ENCODE measurements at regions not wholly inside any gene's neighbourhood (a gene's known extent, or its start where the extent isn't known, plus 50 kb on each side); places are given as distances from the start of the nearest gene placed in this dataset.

DNA sequence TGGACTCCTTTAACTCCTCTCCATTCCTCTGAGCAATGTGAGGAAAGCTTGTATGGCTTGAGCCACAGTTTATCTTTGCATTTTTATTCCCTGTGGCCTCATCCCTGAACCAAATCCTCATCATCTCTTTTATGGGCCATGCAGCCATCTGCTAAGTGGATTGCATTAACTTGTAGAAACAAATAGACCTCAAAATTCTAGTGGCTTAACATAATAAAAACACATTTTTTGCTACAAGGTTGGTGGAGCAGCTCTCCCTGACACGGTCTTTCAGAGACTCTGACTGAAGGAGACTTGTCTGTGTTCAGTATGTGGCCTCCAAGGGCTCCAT, 135.3 kb downstream of the RPL22L1 start:
- TF ChIP-seq BHLHE40 (IDR thresholded peaks at IDR 0.05; ENCODE audit: borderline replicate concordance) (no peak), LEF1 (IDR thresholded peaks at IDR 0.05; ENCODE audit: borderline replicate concordance) (no peak), ZNF384 (IDR thresholded peaks at IDR 0.05) (no peak)
- TF ChIP-seq, protein P1, sequence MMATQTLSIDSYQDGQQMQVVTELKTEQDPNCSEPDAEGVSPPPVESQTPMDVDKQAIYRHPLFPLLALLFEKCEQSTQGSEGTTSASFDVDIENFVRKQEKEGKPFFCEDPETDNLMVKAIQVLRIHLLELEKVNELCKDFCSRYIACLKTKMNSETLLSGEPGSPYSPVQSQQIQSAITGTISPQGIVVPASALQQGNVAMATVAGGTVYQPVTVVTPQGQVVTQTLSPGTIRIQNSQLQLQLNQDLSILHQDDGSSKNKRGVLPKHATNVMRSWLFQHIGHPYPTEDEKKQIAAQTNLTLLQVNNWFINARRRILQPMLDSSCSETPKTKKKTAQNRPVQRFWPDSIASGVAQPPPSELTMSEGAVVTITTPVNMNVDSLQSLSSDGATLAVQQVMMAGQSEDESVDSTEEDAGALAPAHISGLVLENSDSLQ (IDR thresholded peaks at IDR 0.05), result no peak
- DNase-seq (ENCODE audit: extremely low spot score), result no peak
- ChIA-PET CTCF (no interaction called here), POLR2A (no interaction called here)

DNA sequence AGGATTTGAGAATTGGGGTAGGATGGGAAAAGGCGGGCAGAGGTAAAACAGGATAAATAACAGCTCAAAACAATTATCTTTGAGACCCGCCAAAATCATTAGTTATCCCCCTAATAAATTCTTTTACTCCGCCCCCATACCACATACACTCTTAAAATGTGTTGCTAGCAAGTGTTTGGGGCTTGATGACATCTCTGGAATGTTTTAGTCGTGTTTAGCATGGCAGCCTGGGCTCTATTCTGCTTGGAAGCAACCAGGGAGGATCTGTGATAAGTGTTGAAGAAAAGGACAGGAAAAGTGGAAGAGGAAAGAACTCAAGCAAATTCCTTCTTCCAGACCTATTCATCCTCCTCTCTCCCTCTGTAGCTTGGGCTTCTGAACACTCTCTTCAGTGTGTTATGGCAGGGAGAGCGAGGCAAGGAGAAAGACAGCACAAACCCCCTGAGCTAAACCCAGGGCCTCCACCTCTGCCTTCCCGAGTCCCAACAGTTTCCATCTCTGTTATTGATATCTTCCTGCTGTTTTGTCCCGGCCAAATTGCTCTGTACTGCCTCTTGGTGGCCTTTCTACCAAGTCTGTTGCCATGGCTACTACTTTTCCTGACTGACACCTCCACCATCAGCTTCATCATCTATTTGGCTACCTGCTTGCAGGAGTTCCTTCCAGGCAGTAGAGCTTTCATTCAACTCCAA, 135.8 kb downstream of the RPL22L1 start:
- POLR2A ChIA-PET, result no interaction called here

GRCh38 chr3:170732660-170733245, 137.2 kb downstream of the RPL22L1 start:
- DNase-seq (ENCODE audit: extremely low spot score), result no peak
- POLR2A ChIA-PET, result no interaction called here
- TF ChIP-seq FOXK2 (IDR thresholded peaks at IDR 0.05) (no peak), ZNF384 (IDR thresholded peaks at IDR 0.05) (no peak), BHLHE40 (IDR thresholded peaks at IDR 0.05; ENCODE audit: borderline replicate concordance) (no peak), ELF4 (IDR thresholded peaks at IDR 0.05) (no peak), FOXA1 (IDR thresholded peaks at IDR 0.05) (no peak), SUZ12 (IDR thresholded peaks at IDR 0.05) (no peak), LEF1 (IDR thresholded peaks at IDR 0.05; ENCODE audit: borderline replicate concordance) (no peak), HDGF (IDR thresholded peaks at IDR 0.05; ENCODE audit: borderline replicate concordance) (no peak), L3MBTL2 (conservative IDR thresholded peaks at IDR 0.05) (no peak), NFRKB (IDR thresholded peaks at IDR 0.05) (no peak), FOXM1 (IDR thresholded peaks at IDR 0.05; ENCODE audit: borderline replicate concordance) (no peak), CTBP1 (IDR thresholded peaks at IDR 0.05; ENCODE audit: borderline replicate concordance) (no peak), TARDBP (IDR thresholded peaks at IDR 0.05) (no peak), ARNT (IDR thresholded peaks at IDR 0.05) (no peak)
- TF ChIP-seq, protein P1 (IDR thresholded peaks at IDR 0.05), result no peak
- CTCF ChIA-PET, result interaction anchor here (0.7 kb wide), 1 partner anchor 11 kb away, joined by 3 read pairs; no protein-coding TSS in a partner anchor

More for the DNA sequence above, 135.8 kb downstream of the RPL22L1 start:
- no peak for TF ChIP-seq SUZ12 (IDR thresholded peaks at IDR 0.05)
- TF ChIP-seq, protein P1 (IDR thresholded peaks at IDR 0.05), result peak; percentile 77
- no peak for DNase-seq (ENCODE audit: extremely low spot score)
- CTCF ChIA-PET, result no interaction called here

- no peak for DNase-seq (ENCODE audit: extremely low spot score)
- ChIA-PET CTCF (no interaction called here), POLR2A (no interaction called here)
- TF ChIP-seq SUZ12 (IDR thresholded peaks at IDR 0.05) (no peak), L3MBTL2 (conservative IDR thresholded peaks at IDR 0.05) (no peak), TARDBP (IDR thresholded peaks at IDR 0.05) (no peak), NFRKB (IDR thresholded peaks at IDR 0.05) (no peak), BHLHE40 (IDR thresholded peaks at IDR 0.05; ENCODE audit: borderline replicate concordance) (no peak), FOXM1 (IDR thresholded peaks at IDR 0.05; ENCODE audit: borderline replicate concordance) (no peak), SP1 (IDR thresholded peaks at IDR 0.05) (no peak), LEF1 (IDR thresholded peaks at IDR 0.05; ENCODE audit: borderline replicate concordance) (no peak)
- TF ChIP-seq, protein P1 (IDR thresholded peaks at IDR 0.05), result no peak
Measured at GRCh38 chr3:170731281-170731680, 138.7 kb downstream of the RPL22L1 start.

DNA sequence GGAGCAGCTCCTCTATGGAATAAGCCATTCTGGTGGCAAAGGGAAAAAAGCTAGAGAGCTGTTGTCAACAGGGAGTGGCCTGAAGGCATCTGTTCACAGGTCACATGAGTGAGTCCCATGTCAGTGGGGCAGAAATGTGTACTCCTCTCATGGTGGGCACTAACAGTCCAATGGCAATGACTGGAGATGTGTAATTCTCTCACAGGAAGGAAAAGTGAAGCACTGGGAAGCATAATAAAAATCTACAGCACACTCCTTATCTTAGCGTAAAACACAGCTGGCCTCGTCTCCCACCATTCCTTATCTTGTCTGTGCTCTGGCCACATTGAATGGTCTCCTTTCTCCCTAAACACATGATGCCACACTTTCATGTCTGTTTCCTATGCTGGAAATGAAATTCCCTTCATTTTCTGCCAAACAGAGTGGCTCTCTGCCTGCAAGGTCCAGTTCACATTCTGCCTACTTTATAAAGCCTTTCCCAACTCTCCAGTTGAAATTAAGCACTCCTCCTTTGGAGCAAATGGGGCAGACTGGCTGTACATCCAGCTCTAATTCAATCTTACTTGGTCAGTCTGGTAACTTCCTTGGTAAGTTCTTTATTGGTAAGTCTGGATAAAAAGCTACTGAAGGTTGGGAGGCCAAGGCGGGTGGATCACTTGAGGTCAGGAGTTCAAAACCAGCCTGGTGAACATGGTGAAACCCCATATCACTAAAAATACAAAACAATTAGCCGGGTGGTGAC, 139.8 kb downstream of the RPL22L1 start:
- DNase-seq (ENCODE audit: extremely low spot score), result no peak
- ChIA-PET POLR2A (no interaction called here), CTCF (no interaction called here)
- TF ChIP-seq LEF1 (IDR thresholded peaks at IDR 0.05; ENCODE audit: borderline replicate concordance) (no peak), NFRKB (IDR thresholded peaks at IDR 0.05) (no peak), TARDBP (IDR thresholded peaks at IDR 0.05) (no peak), ELF4 (IDR thresholded peaks at IDR 0.05) (no peak), CTBP1 (IDR thresholded peaks at IDR 0.05; ENCODE audit: borderline replicate concordance) (no peak), BHLHE40 (IDR thresholded peaks at IDR 0.05; ENCODE audit: borderline replicate concordance) (no peak), SUZ12 (IDR thresholded peaks at IDR 0.05) (no peak), FOXK2 (IDR thresholded peaks at IDR 0.05) (no peak), HDGF (IDR thresholded peaks at IDR 0.05; ENCODE audit: borderline replicate concordance) (no peak), FOXM1 (IDR thresholded peaks at IDR 0.05; ENCODE audit: borderline replicate concordance) (no peak), L3MBTL2 (conservative IDR thresholded peaks at IDR 0.05) (no peak), ZNF384 (IDR thresholded peaks at IDR 0.05) (no peak), FOXA1 (IDR thresholded peaks at IDR 0.05) (no peak), ARNT (IDR thresholded peaks at IDR 0.05) (no peak)
- TF ChIP-seq, protein P1 (IDR thresholded peaks at IDR 0.05), result no peak

Measured in HEK293T (cell line).